ENCODE measurements at regions not wholly inside any gene's neighbourhood (a gene's known extent, or its start where the extent isn't known, plus 50 kb on each side); places are given as distances from the start of the nearest gene placed in this dataset.
"Not testable (repeated sequence)": the region's sequence is repeated elsewhere in the genome, so short reads cannot be mapped to it uniquely, and the experiment has no call there.

DNA sequence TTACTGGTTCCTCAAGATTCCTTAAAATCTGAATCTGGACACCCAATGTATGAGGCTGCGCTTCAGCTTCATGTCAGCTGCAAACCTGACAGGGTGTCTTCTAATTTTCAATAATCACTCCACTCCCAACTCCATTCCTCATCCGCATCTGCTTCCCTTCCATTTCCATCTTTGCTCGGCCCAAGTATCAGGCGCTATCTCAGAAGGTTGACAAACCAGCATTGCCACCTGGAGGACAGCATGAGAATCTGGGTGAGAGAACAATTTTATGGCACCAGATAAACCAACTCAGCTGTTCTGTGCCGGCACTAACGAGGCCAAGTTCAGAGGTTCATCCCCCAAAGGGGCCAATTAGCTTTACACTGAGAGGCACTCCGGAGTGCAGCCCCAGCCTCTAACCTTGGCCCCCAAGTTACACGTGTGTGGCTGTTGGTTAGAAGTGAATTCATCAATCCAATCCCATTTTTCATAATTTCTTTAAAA is 79.1 kb upstream of the LMO2 start:
- no peak for DNase-seq

DNA sequence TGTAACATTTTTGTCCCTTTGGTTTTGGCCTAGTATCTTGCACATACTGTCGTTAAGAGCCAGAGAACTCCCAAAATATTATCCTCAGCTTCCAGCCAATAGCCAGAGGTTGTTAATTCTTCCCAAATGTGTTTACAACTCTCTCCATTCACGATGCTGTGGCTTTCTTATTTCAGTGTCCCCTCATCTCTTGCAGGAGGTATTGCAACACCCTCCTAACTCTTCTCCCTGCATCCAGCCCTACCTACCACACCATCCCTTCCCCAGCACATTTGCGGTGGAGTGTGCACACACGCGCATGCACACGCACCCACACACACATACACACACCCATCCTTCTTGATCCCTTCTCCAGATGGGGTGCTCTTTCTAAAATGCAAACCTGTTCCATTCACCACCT is 75.6 kb upstream of the LMO2 start:
- no peak for DNase-seq

DNA sequence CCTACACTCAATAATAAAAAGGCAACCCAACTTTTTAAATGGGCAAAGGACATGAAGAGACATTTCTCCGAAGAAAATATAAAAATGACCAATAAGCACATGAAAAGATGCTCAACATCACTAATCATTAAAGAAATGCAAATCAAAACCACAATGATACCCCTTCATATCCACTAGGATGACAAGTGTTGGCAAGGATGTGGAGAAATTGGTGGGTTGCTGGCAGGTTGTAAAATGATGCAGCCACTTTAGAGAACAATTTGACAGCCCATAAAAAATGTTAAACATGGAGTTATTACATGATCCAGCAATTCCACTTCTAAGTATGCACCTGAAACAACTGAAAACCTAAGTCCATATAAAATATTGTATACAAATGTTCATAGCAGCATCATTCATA is 73.2 kb upstream of the LMO2 start:
- DNase-seq: no peak

DNA sequence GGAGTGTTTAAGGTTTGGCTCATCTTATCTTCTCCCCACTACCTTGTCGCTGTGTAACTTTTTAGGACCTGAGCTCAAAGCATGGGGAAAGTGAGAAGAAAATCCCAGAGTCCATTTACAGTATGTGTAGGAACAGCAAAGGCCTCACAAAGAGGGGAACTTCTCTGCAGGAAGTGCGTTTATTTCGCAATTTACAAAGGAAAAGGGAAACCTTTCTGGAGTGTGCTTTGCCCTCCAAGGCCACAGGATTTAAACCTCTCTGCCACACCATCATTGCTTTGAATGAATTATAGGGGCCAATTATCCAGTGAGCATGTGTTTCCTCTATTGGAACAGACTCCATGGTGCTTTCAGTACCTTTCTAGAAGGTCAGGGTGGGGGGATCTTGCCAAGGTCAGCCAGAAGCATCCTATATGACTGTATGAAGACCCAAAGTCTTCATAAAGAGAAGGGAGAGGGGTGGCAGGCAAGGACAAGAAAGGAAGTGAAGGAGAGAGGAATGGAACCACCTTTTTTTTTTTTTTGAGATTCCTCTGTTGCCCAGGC is 68.1 kb upstream of the LMO2 start:
- no peak for DNase-seq

DNA sequence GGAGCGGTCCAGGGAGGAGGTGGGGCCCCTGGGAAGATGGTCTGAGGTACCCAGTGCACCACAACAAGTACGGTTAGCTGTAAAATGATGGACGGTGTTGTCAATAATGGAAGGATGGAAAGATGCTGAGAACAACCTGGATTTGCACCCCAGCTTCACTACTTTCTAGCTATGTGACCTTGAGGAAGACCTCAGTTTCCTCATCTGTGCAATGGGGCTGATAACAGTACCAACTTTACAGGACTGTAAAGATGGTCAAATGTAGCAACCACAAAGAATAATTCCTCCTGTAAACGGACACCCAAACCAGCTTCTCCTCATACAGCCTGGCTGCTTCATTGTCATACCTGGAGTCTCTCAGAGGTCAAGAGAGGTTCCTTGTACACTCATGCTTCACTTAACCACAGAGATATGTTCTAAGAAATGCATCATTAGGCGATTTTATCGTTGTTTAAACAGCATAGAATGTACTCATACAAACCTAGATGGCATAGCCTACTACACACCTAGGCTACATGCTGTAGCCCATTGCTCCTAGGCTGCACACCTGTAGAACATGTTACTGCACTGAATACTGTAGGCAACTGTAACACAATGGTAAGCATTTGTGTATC is 65.5 kb upstream of the LMO2 start:
- no peak for DNase-seq

DNA sequence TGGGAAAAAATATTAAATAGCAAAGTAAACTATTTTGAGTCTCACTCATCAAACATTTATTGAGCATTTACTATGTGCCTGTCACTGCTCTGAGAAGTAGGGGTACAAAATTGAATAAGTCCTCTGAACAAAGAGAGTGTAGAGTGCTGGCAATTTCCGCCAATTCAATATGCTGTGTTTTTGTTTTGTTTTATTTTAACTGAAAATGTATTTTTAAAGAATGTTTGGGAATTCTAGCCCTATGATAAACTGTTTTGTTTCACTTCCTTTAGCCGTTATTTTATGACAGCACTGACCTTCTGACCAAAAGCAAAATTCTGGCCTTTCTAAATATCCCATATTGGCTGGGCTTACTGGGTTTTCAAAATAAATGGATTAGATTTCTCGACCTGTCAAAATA is 64.7 kb upstream of the LMO2 start:
- no peak for DNase-seq

DNA sequence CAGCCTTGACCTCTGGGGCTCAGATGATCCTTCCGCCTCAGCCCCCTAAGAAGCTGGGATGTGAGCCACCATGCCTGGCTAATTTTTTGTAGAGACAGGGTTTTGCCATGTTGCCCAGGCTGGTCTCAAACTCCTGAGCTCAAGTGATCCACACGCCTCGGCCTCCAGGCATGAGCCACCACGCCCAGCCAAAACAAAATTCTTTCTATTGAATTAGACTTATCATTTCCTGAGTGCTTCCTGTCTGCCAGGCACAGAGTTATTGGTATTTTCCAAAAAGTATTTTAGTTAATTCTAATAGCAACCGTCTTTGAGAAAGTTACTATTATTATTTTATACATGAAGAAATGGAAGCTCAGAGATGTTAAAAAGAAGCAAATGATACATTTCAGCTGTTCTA is 61.4 kb upstream of the LMO2 start:
- no peak for DNase-seq

DNA sequence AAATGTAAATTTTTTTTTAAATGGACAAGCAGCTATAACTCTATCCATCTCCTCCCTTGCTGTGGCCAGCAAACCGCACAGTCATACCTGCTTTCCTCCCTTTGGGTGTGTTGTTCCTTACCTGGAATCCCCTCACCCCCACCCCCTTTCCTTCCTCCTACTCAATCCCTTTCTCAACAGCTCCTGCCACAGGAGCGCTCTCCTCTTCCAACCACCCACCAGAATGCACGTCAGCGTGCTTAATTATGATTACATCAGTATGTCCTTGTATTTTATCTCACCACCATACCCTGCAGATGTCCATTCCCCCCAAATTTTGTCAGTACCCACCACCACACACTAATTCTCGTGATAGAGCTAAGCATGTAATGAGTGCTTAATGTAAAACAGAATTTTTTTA is 60.9 kb upstream of the LMO2 start:
- DNase-seq: no peak

DNA sequence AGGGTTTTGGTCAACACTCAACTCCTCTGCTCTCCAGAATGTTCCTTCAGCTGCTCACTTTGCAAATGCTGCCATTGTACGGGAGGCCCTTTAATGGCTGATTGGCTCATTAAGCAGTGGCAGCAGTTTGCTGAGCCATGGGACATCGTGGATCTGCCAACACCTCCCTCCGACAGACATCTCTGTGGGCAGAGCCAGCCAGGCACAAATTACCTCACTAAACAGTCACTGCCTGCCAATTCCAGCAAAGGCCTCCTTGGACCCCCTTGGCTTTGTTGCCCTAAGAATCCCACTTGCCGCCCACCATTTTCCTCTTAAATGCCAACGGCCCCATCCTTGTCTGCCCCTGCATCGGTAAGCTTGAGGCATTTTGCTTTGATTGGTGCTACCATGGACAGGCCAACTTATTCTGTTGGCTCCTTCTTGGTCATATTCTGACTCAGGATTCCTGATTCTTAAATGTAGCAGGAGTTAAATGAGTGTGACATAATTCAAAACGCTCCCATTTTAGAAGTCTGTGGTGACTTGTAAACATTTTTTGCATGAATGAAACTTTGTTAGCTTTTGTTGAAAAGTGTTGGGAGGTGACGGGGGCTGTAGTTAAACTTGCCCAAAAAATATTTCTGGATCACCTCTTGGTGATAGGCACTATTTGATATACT is 57.5 kb upstream of the LMO2 start:
- no peak for DNase-seq

DNA sequence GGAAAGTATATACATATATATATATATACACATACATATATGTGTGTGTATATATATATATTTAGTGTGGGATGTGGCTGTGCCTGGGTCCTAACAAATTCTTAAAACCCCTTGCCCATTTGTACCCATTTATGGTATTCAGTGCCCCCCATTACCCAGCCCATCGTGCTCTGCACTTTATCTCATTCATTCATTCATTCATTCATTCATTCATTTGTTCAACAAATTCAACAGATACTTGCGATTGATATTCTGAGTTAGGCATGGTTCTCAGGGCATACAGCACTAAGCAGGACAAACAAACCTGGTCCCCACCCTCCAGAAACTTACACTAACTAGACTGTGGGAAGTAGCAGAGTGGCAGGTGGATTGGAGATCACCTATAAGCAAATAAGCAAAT is 56.6 kb upstream of the LMO2 start:
- no peak for DNase-seq

DNA sequence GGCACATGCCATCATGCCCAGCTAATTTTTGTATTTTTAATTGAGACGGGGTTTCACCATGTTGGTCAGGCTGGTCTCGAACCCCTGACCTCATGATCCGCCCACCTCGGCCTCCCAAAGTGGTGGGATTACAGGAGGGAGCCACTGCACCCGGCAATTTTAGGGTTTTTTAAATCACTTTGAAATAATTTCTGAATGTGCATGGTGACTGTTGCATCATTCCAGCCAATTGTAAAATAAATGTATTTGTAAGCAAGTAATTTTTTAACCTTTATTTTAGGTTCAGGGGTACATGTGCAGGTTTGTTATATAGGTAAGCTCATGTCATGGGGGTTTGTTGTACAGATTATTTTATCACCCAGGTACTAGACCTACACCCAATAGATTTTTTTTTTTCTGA is 56.0 kb upstream of the LMO2 start:
- DNase-seq: not testable (repeated sequence)

DNA sequence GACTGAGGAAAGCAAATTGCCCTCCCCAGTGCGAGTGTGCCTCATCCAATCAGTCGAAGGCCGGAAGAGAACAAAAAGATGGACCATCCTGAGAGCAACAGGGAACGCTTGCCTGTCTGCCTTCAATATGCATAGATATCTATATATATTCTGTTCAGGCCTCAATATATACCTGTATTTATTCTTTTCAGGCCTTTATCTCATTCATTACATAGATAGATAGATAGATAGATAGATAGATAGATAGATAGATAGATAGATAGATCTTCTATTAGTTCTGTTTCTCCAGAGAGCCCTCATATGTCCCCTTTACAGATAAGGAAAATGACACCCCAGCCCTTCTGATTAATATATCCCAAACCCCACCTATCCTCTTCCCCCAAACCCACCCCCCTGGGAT is 55.1 kb upstream of the LMO2 start:
- no peak for DNase-seq

DNA sequence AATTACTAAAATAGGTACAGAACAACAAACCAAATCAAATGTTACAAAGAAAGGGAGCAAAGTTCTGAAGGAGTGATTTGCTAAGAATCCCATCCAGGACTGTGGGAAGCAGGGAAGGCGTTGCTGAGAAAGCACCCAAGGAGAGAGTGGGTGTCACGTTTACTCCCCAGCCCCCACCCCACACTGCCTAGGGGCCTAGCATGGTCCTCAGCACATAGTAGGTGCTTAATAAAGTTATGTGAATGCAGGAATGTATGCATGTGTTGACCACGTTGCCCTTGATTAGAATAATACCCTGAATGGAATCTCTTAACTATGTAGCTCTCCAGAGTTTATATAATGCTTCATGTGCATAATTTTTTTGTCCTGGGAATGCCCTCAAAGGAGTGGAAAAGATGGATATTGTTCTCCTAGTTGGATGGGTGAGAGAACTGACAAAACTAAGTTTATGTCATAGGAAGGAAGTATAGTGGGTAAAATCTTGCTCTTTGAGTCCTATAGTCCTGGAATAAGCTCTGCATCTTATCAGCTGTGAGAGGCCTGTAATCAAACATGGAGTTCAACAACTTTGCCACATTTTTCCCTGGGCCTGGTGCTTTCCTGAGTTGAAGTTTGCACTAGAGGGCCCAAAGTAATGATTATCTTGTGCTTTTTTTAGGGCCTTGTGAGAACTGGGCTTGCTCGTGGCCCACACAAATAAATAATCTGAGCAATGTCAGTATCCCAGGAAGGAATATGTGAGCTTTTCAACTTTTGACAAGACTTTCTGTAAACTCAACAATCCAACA is 53.8 kb upstream of the LMO2 start:
- no peak for DNase-seq

DNA sequence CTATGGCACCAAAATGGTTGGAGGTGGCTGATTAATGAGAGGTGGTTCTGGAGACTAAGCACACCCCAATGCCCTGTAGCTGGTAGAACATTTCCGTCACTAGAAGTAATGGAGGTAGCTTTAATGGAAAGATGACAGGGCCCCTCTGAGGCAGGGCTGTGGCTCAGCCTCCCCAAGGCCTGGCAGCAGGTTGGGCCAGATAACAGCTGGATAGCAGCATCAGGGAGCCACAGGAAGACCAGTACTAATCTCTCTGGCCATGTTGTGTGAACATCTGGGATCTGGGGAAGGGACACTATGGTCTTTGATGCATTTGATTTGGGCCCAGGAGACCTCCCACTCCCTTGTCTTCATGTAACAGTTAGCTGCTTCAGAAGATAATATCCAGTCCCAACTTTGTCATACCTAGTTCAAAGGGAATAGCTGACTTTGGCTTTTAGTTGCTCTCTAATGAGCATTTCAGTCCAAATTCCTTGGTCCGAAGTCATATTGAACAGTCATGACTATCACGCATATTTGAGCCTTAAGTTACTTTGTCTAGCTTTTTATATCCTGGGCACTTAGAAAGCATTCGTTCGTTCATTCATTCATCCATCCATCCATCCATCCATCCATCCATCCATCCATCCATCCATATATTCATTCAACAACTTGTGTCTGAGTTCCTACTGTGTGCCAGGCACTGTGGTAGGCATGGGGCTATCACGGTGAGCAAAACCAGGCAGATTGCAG is 53.0 kb upstream of the LMO2 start:
- no peak for DNase-seq

DNA sequence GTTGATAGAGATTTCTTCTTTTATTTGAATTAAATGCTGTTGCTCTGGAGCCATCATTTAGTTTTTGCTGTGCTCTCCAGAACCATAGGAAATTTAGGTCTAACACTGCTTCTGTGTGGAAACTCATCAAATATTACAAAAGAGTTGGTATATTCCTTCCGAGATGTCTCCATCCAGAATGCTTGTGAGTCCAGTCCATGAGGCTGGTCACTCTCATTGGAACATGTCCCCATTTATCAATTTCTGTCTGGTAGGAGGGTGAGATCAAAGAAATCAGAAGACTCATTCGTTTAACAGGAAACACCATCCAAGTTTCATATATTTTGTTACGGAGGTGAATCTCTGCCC is 52.4 kb upstream of the LMO2 start:
- DNase-seq: no peak

DNA sequence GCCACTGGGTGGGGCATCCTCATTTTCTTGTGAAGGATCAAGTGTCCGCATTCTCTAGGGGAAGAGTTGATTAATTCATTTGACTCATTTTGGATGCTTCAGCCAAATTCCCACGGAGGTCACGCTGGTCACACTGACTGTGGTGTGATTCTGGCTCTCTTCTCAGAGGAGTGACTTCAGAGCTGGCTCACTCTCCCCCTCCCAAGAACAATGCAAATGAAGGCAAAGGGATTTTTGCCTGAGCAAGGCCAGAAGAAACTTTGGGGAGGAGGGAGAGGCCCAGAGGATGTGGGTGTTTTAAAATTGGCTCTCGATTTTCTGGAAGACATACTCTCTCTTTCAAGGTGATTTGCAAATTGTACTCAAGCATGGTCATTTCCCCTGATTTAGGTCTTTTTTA is 51.1 kb upstream of the LMO2 start:
- no peak for DNase-seq

DNA sequence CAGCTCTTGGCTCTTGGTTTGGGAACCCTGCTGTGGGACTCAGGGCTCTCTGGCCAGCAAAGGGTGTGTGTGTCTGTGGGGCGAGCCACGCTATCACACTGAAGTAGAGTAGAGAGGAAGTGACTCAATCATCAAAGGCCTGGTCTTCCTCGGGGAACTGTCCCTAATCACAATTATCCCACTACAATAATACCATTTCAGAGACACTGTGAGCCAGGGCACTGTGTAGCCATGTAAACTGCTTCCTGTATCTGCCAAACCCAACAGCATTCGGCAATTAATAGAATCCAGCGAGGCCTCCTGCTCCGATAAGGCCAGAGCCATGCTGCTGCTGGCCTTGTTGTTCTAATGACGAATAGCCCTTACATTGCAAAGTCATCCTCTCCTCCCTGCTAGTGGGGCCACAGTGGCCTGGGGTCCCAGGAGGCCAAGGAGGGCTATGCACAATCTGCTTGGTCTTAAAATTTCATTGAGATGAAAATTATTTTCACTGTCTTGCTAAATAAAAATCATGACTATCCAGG is 49.8 kb upstream of the LMO2 start:
- DNase-seq: no peak

Data from NK-92 treated with Interleukin-12 subunit alpha and Interleukin-12 subunit beta, amount 100 ng/mL, for 24 hours (cell line).